ENCODE measurements at regions not wholly inside any gene's neighbourhood (a gene's known extent, or its start where the extent isn't known, plus 50 kb on each side); places are given as distances from the start of the nearest gene placed in this dataset.

DNA sequence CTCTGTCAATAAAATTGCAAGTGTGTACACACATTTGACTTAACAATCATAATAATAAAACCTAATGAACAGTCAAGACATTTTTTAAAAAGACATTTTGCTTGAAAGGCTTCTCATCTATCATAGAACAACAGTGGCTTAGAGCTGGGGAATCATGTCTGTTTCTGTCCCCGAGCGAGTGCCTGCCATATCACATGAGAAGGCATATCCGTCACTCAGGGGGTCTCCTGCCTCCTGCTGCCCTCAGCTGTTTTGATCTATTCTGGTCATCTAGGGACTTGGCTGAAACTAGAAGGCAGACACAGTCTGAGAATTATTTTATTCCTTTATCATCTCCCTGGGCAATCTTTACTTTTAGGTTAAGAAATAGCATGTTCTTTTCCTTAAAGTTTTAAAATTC is 278.7 kb upstream of the KLF6 start:
- no peak for DNase-seq

DNA sequence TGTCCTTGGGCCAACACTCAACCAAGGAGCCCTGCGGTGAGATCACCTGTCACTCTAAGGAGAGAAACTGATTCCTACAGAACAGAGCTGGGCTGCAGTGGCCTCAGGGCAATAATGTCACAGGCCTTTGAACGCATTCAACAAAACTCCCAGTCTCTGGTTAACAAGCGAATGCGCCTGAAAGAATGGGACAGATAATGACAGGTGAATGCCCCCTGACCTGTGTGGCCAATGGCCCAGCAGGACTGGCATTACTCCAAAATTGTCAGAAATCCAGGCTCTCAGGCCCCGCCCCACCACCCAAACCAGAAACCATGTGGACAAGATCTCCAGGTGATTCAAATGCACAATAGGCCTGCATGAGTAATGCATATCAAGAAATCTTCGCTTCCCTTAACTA is 277.7 kb upstream of the KLF6 start:
- no peak for DNase-seq

DNA sequence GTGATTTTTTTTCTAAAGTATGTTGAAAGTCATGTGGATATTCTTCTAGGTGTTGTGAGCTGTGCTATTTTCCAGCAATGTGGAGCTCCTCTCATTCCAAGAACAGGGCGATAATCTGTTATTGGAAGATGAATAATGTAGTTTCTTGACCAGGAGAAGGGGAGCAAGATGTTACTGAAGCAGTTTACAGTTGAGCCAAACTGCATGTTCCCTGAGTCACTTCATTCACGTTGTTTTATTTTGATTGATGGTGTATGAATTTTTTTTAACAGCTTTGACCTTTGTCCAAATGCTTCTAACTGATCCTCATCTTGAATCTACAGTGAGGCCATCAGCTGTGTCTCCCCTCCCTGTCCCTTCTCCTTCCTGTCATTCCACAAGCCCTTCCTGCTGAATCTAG is 277.1 kb upstream of the KLF6 start:
- DNase-seq, result no peak

DNA sequence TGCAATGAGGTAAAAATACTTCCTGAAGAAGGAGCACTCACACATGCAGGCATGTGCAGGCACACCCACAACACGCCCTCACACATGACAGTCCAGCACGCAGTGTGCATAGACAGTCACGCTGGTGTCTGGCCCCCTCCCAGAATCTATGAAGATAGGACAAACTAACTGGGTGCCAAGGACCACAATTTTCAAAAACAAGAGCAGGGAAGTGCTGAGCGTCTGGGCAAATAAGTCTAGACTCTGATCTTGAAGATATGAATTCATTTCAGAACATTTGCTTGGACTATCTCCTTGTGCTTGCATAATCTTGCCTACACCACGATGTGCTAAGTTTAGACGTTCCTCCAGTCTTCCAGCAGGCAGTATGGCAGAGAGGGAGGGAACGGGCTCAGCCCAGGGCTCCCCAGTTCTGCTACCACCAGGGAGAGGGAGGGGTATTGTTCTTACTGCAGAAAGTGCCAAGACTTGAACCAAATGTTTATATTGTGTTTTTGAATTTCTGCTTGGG is 276.5 kb upstream of the KLF6 start:
- DNase-seq, result no peak

DNA sequence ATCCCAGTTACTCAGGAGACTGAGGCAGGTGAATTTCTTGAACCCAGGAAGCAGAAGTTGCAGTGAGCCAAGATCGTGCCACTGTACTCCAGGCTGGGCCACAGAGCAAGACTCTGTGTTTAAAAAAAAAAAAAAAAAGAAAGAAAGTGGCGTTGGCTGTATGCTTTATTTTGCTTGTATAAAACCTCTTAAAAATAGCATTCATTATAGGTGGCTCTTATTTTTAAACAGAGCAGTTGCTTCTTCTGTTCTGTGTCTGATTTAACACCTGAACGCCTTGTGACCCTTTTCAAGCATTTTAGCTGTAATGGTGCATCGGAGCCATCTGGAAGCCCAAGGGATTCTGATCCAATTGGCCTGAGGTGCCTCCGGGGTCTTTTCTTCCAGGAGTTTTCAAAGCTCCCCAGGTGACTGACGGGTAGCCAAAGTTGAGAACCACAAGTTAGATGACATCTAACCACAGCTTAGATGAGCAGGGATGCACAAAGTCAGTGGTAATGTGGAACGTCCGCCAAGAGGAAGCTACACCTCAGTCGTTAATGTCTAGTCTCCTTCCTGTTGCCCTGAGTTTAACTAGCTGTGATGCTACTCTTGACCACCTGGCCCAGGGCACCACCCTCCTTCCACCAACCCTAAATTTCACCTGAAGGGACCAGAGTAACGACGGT is 274.6 kb upstream of the KLF6 start:
- DNase-seq, result no peak

DNA sequence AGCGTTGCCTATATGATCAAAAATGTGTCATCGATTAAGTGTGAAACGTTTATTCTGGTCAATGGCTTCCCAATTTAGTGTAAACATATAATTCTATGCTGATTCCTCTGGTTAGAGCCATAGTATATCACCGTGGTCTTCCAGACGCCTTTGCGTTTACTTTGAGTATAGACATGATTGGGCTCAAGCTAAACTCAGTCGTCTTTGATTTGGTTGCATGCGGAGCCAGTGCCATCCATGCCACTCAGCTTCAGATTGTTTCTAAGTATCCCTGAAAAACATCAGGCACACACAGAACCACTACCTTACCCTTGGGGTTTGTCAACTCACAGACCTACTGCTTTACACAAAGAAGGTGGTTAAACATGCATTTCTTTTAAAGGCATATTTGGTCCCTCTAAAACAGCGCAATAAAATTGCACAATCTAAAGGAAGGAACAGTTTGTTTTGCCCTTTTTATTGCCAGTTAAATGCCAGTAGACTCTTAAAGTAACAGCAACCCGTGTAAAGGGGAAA is 273.6 kb upstream of the KLF6 start:
- no peak for DNase-seq

- no peak for DNase-seq
Observed at GRCh38 chr10:4057725-4058513, 272.9 kb upstream of the KLF6 start.

- DNase-seq, result no peak
Observed at GRCh38 chr10:4057021-4057420, 272.0 kb upstream of the KLF6 start.

GRCh38 chr10:4054656-4055435 is 269.8 kb upstream of the KLF6 start:
- DNase-seq, result no peak

DNA sequence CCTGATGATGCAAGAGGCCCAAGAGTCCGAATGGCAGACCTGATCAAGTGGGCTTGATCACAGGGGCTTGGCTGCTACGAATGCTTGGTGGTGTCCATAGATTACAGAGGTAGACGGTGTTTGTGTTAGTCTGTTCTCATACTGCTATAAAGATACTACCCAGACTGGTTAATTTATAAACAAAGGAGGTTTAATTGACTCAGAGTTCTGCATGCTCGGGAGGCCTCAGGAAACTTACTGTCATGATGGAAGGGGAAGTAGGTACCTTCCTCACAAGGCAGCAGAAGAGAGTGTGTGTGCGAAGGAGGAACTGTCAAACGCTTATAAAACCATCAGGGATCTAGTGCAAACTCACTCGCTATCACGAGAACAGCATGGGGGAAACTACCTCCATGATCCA is 268.9 kb upstream of the KLF6 start:
- peak; percentile 11 for DNase-seq

DNA sequence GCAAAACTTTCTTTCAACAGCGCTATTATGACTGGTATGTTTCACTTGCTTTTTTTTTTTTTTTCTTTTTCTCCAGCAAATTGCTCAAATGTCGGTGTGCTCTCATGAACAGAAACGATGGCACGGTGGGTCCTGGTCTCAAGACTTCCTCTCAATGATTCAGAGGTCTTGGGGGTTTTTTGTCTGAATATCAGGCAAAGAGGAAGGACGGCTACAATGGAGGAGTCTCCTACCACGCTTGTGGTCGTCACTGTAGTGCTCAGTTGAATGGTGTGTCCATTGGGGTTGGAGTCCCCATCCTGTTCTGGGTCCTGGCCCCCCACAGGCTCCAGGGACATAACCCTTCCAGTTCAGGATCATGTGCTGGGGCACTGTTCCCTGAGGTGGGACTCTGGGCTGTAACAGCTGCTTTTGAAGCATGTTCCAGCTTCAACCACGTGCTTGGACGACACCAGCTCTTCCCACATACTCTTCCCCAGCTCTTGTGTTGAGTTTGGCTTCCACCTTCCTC is 266.7 kb upstream of the KLF6 start:
- no peak for DNase-seq

DNA sequence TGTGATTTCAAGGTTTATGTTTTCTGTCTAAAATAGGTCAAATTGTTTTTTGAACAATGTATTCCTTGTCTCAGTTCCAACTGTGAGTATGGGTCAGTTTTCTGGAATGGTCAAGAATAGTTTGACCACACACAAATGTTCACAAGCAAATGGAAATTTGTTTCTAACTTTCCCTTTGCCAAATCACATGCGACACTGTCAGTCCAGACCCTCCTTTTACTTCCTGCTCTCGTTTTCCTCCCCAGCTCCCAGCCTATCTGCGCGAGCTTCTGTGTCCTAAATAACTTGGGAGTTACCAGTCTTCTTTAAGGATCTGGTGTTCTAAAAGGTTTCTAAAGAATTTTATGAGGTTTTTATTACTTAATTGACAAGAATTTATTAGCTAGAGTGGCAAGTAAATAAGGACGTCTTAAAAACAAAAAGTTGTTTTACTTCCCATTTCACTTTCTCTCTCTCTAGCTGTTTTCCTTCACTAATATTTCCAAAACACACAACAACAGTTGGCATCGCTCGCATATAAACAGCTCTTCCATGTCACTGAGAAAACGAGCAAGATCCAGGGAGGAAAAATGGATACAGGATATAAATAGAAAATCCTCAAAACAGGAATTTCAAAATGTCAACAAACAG is 266.1 kb upstream of the KLF6 start:
- no peak for DNase-seq

GRCh38 chr10:4050061-4050460 is 265.1 kb upstream of the KLF6 start:
- DNase-seq, result no peak

- no peak for DNase-seq
Observed at GRCh38 chr10:4049348-4049747, 264.3 kb upstream of the KLF6 start.

DNA sequence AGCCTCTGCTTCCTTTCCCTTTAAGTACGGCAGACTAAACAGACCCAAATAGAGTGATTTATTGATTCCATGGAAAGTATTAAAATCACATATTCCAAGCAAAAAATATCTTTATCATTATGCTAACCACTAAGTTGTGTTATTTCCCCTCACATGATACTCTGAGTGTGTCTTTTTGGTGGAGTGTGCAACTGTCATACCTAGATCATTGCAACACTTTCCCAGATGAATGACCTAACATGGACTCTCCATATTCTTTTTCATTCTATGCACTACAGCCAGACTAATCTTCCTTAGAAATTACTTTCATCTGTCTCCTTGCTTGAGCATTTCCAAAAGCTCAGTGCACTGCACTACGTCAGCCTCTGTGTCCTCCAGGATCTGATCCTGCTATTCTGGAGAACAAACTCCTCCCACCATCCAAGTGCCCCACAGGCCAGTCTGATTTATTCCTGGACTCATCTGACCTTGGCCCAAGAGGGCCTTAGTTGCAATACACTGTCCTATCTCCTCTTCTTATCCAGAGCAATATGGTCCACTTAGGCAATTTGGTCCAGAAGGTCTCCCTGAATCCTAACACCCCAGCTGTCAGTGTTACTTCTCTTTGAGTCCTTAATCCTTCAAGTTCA is 263.3 kb upstream of the KLF6 start:
- no peak for DNase-seq

GRCh38 chr10:4046712-4047354 is 261.8 kb upstream of the KLF6 start:
- no peak for DNase-seq

DNA sequence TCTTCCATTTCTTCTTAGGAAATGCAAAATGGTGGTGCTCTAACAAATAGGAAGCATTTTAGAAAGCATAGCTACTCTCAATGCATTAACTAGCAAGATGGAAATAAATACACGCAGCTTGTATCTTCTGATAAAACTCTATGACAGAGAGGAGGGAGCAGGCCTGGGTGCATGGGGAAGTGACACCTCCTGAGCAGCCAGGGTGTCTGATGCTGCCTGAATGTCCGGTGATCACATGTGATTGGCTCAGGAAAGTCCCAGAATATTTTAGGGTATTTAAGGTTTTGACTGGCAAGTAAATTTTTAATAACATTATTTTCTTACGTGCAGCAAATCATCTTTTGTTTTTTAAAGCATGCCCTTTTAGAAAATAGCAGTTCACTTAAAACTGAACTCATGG is 261.0 kb upstream of the KLF6 start:
- no peak for DNase-seq

DNA sequence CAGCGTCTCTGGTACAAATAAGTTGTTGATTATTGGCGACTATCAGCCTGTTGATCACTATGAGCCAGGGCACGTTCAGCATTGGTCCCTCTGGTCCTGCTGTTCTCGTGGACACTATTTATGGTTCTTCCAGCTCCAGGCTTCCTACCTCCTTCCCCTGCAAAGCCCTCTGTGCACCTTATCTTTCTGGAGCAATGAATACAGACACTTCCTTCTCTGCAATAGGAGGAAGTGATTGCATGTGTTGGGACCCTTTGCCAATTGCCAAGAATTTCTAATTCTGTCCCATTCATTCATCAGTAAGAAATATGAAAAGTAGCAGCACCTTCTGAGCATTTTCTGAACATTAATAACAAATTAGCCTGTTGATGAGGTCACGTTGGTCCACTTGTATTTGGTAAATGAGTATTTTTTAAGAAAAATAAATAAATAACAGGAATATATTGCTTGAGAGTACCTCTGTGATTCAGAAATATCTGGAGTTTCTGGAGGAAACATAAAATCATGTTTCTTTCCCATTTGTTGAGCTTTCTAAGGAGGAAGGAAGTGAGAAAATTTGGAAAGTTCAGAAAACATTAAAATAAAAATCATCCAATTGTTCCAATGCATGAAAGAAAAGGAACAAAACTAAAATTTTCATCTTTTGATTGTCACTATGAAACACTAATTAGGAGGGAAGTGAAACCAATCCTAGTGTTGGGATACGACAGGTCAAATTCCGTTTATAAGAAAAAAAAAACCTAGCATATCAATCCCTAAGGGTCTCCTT is 259.1 kb upstream of the KLF6 start:
- DNase-seq, result no peak

- DNase-seq, result no peak
Observed at GRCh38 chr10:4041635-4042034, 256.6 kb upstream of the KLF6 start.

DNA sequence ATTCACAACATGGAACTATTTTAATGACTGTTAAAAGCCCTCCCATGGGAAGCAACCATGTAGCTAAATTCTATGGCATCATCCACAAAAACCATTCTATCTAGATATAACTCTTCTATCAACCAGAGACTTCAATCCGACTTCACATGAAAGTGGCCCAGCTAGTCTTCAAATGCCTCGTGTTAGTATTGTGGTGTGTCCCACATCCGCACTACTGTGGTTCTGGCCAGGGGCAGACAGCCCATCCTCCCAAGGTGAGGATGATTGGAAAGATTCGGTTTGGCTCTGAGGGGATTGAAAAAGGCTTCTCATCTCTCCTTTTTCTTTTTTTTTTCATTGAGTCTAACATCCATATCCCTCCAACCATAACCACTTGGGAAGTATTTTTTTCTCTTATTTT is 253.0 kb upstream of the KLF6 start:
- no peak for DNase-seq

DNA sequence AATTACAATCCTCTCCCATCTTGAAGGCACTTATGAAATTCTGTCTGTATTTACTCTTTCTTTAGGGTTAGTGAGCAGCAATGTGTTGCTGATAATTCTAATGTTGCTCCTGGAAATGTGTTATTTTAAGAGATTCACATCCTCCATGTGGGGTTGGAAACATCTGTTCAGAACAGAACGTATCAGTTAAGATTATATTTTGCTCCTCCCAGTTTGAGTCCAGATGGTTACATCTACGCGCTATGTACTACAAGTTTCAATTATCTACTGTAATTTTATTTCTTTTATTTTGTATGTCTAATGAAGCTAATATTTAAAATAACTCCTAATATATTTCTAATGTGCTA is 250.6 kb upstream of the KLF6 start:
- no peak for DNase-seq
